ACC112 (cell line): ENCODE measurements at regions not wholly inside any gene's neighbourhood (a gene's known extent, or its start where the extent isn't known, plus 50 kb on each side); places are given as distances from the start of the nearest gene placed in this dataset.
A peak's percentile ranks its signal among the peaks of the same experiment; 100 is the strongest.
"Not testable (repeated sequence)": the region's sequence is repeated elsewhere in the genome, so short reads cannot be mapped to it uniquely, and the experiment has no call there.

Source experiments
- H2AFZ ChIP-seq: fragments of 200-600 bp; sonication (generic); one replicate; pipeline ENCODE4 v1.6.0; 2017; ENCODE audit warnings: antibody characterized with exemption, low read length; ENCODE audit not compliant: unreplicated experiment
- H3K27ac ChIP-seq: fragments of 200-600 bp; sonication (generic); 2 replicates; pipeline ENCODE4 v1.5.1; 2014; ENCODE audit warnings: low read depth, mild to moderate bottlenecking, antibody characterized with exemption, low read length, moderate library complexity
- H3K27me3 ChIP-seq: fragments of 200-600 bp; sonication (generic); 2 replicates; pipeline ENCODE4 v1.6.1; 2014; ENCODE audit warnings: mild to moderate bottlenecking, antibody characterized with exemption, low read length, moderate library complexity, mixed read lengths; ENCODE audit not compliant: insufficient read depth
- H3K36me3 ChIP-seq: fragments of 200-600 bp; sonication (generic); 2 replicates; pipeline ENCODE4 v1.6.1; 2016; ENCODE audit warnings: mild to moderate bottlenecking, antibody characterized with exemption, low read length, moderate library complexity, mixed read lengths; ENCODE audit not compliant: insufficient read depth
- H3K4me1 ChIP-seq: fragments of 200-600 bp; sonication (generic); one replicate; pipeline ENCODE4 v1.6.1; 2016; ENCODE audit warnings: low read length, mixed read lengths; ENCODE audit not compliant: insufficient read depth, unreplicated experiment, control insufficient read depth
- H3K4me3 ChIP-seq: fragments of 200-600 bp; sonication (generic); 2 replicates; pipeline ENCODE4 v1.5.1; 2014; ENCODE audit warnings: mild to moderate bottlenecking, low read depth, low read length
- H3K79me2 ChIP-seq: fragments of 200-600 bp; sonication (generic); one replicate; pipeline ENCODE4 v1.6.0; 2016; ENCODE audit warnings: low read length; ENCODE audit not compliant: control insufficient read depth, unreplicated experiment, insufficient read depth

DNA sequence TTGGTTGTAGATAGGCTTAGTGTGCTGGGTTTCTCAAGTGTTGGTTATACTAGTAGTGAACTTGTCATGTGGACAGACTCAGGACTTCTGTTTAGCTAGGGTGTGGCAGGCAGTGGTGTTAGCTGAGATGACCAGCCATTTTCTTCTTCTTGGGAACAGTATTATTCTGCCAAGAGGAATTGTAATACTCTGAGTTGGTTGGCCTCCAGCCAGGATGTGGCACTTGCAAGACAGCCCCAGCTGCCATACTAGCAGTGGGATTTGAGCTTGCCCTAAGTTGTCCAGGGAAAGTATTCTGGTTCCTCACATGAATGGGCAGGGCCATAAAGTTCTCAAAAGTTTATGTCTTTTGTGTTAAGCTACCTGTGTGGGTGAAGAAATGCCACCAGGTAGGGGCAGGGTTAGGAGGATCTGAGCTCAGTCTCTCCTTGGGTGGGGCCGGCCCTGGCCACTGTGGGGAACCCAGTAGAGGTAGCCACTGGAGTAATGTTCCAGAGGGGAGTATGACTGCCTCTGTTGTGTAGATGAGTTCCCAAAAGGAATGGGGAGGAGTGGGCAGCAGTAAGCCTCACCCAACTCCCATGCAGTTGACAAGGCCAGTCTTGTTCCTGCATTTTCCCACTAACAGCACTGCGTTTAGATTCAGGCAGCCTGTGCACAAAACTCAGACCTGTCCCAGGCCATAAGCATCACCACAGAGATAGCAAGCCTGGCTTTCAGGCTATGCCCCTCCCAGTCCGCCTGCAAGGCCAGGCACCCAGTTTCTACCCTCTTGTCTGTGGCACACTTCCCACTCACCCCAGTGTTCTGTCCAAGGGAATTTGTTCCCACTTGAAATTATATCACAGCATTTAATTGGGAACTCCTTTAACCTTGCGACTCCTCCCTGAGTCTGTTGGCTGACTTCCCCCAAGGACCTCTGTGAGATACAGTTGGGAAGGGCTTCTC is 250.7 kb downstream of the ANXA1 start:
- Histone ChIP-seq H3K27ac (no peak overlapping the region), H3K27me3 (no peaks in the 10 kb centered on the region; the same call in 1 of the 2 replicates), H3K79me2 (no peaks in the 10 kb centered on the region), H2AFZ (no peak overlapping the region), H3K36me3 (no peaks in the 10 kb centered on the region), H3K4me3 (no peak overlapping the region), H3K4me1 (no peaks in the 10 kb centered on the region)

DNA sequence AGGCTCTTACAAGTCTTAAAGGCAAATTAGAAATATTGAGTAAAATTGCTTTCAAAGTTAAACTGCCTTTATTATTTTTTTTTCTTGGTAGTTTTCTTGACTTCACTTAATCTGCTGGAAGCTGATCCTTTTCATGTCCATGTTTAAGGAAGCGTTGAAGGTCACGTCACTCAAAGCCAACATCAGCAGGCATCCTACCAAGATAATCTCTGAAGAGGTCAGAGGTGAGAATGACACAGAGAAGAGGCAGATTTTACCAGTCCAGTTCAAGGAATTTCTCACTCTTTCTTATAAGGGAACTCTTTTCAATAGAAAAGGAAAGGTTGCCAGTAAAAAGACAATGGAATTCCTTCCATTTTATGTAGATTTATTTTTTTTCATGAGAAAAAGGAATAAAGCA is 259.8 kb downstream of the ANXA1 start:
- Histone ChIP-seq H3K27ac (no peak overlapping the region), H3K36me3 (no peaks in the 10 kb centered on the region), H2AFZ (peak overlapping the region; percentile 41), H3K4me3 (no peak overlapping the region), H3K79me2 (no peaks in the 10 kb centered on the region), H3K4me1 (no peaks in the 10 kb centered on the region), H3K27me3 (no peaks in the 10 kb centered on the region)

GRCh38 chr9:73412874-73413273 is 261.2 kb downstream of the ANXA1 start:
- Histone ChIP-seq H3K27ac (no peak overlapping the region), H3K4me1 (no peaks in the 10 kb centered on the region), H3K36me3 (no peaks in the 10 kb centered on the region), H2AFZ (peak overlapping the region; percentile 35), H3K27me3 (no peaks in the 10 kb centered on the region), H3K4me3 (no peak overlapping the region), H3K79me2 (no peaks in the 10 kb centered on the region)

GRCh38 chr9:73423891-73424290 is 272.2 kb downstream of the ANXA1 start:
- Histone ChIP-seq H3K4me1 (no peaks in the 10 kb centered on the region), H3K27me3 (no peaks in the 10 kb centered on the region), H3K4me3 (no peak overlapping the region), H2AFZ (no peak overlapping the region), H3K79me2 (no peaks in the 10 kb centered on the region), H3K36me3 (no peaks in the 10 kb centered on the region), H3K27ac (no peak overlapping the region)

GRCh38 chr9:73426269-73426668 is 274.6 kb downstream of the ANXA1 start:
- no peak overlapping the region for H2AFZ ChIP-seq
- no peaks in the 10 kb centered on the region for H3K27me3 ChIP-seq
- no peak overlapping the region for H3K27ac ChIP-seq
- no peak overlapping the region for H3K4me3 ChIP-seq
- no peaks in the 10 kb centered on the region for H3K36me3 ChIP-seq
- no peaks in the 10 kb centered on the region for H3K79me2 ChIP-seq
- no peaks in the 10 kb centered on the region for H3K4me1 ChIP-seq

DNA sequence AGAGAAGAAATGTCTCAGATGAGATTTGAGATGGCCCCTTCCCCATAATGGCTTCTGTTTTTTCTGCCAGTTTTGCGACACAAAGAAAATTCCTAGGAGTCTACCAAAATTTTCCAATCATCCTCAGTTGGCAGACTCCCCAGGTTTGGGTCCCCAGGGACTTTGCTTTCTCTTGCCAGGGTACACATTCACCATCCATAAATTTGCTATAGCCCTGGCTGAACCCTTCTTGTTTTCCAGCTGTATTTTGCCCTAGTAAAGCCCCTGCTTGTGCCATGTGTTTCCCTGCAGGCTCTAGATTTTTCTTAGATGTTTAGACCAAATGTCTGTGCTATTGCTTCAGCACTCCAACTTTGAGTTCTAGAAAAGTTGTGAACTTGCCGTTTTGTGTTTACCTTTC is 283.2 kb downstream of the ANXA1 start:
- peaks cover 14% of the 10 kb centered on the region for H3K4me1 ChIP-seq
- H3K27ac ChIP-seq = no peak overlapping the region
- H3K4me3 ChIP-seq = no peak overlapping the region
- H3K27me3 ChIP-seq = no peaks in the 10 kb centered on the region
- H3K79me2 ChIP-seq = no peaks in the 10 kb centered on the region
- no peak overlapping the region for H2AFZ ChIP-seq
- H3K36me3 ChIP-seq = no peaks in the 10 kb centered on the region

DNA sequence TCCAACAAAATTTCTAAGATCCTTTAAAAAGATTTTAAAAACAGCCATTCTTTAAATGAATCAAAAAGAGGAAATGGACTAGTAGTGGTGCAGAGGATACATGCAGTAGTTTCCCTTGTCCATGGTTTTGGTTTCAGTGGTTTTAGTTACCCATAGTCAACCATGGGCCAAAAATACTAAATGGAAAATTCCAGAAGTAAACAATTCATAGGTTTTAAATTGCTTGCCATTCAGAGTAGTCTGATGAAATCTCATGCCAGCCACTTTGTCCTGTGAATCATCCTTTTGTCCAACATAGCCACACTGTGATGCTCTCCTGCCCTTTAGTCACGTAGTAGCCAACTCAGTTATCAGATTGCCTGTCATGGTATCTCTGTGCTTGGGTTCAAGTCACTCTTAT is 286.1 kb downstream of the ANXA1 start:
- H3K79me2 ChIP-seq = no peaks in the 10 kb centered on the region
- H3K27ac ChIP-seq = no peak overlapping the region

GRCh38 chr9:73439839-73440238 is 288.2 kb downstream of the ANXA1 start:
- not testable (repeated sequence) for H3K36me3 ChIP-seq, H3K27ac ChIP-seq, H3K27me3 ChIP-seq, H2AFZ ChIP-seq, H3K79me2 ChIP-seq, H3K4me3 ChIP-seq
- H3K4me1 ChIP-seq = peaks cover 17% of the 10 kb centered on the region

More for the DNA sequence above, 286.1 kb downstream of the ANXA1 start:
- peaks cover 17% of the 10 kb centered on the region for H3K4me1 ChIP-seq
- no peaks in the 10 kb centered on the region for H3K36me3 ChIP-seq
- H3K27me3 ChIP-seq = no peaks in the 10 kb centered on the region
- H2AFZ ChIP-seq = peak overlapping the region; percentile 51
- H3K4me3 ChIP-seq = no peak overlapping the region

GRCh38 chr9:73441223-73441622 is 289.6 kb downstream of the ANXA1 start:
- Histone ChIP-seq H3K4me3 (no peak overlapping the region), H2AFZ (no peak overlapping the region), H3K27me3 (no peaks in the 10 kb centered on the region), H3K27ac (no peak overlapping the region), H3K36me3 (no peaks in the 10 kb centered on the region), H3K4me1 (peaks cover 14% of the 10 kb centered on the region), H3K79me2 (no peaks in the 10 kb centered on the region)

DNA sequence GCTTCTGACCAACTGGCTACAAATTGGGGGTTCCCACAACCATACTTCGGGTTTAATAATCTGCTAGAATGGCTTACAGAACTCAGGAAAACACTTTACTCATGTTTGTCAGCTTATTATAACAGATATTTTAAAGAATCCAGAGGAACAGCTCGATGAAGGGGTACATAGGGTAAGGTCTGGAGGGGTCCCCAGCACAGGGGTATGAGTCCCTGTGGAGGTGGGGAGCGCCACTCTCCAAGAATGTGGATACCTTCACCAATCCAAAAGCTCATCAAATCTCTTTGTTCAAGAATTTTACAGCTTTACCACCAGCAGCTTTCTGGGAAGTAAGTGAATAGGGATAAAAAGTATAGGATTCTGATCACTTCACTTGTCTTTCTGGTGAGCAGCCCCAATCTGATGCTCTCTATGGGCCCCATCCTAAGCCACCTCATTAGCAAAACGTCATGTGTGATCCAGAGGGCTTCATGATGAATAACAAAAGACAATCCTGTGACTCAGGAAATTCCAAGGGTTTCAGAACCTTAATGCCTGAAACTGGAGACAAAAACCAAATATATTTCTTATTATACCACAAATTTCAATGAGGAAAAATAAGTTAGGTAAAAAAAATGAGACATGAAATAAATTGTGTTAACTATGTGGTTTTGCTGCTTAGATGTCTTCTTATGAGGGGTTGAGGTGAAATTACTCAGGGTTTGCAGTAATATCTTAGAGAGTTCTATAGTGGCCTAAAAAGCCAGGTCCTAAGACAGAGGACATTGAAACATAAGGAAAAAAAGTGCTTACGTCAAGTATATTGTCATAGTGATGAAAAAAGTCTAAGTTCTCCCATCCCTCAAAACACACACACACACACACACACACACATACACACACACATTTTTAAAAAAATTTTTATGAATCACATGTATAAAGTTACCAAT is 290.5 kb downstream of the ANXA1 start:
- Histone ChIP-seq H3K36me3 (no peaks in the 10 kb centered on the region), H3K27me3 (no peaks in the 10 kb centered on the region), H2AFZ (no peak overlapping the region), H3K27ac (no peak overlapping the region), H3K4me1 (peaks cover 14% of the 10 kb centered on the region), H3K79me2 (no peaks in the 10 kb centered on the region), H3K4me3 (no peak overlapping the region)
